NCI-H82 treated with DMSO at 0.1 percent for 48 hours (cell line): ENCODE measurements at regions not wholly inside any gene's neighbourhood (a gene's known extent, or its start where the extent isn't known, plus 50 kb on each side); places are given as distances from the start of the nearest gene placed in this dataset.

Source experiments
- DNase-seq: peaks from one replicate; lab custom pipeline; 2025; ENCODE audit not compliant: unreplicated experiment; lab: John Stamatoyannopoulos, UW

DNA sequence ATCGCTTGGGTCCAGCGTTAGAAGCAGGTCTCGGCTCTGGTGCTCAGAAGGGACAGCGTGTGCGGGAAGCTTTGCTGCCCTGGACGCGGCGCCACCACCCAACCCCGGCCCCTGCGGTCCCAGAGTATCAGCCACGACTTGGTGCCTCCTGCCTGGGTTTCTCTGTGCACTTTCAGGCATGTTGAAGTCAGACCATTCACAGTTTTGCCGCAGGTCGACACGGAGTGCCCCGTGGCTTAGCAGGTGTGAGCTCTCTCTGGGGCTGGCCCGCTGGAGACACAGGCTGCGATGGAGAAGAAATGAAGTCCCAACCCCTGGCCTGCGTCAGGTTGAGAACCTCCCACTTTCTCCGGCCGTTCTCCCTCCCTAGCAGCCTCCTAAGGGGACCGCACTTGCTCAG, 494.5 kb downstream of the BRD1 start:
- DNase-seq = no peak

DNA sequence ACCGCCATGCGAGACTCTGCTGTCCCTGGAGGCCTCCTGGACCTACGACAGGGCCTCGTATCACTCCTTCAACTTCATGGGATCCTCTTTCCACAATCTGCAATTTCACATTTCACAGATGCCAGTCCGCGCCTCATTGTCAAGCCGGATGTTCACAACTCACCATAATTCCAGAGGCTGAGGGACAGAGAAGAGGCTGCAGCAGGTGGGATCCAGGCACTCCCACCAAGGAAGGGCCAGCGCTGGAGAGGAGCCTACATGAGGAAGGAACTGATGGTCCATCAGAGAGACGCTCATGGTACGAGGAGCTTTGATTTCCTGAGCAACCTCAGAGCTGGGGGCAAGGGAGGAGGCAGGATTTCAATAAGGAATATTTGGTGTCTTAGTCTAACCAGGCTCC, 495.0 kb downstream of the BRD1 start:
- DNase-seq = no peak

DNA sequence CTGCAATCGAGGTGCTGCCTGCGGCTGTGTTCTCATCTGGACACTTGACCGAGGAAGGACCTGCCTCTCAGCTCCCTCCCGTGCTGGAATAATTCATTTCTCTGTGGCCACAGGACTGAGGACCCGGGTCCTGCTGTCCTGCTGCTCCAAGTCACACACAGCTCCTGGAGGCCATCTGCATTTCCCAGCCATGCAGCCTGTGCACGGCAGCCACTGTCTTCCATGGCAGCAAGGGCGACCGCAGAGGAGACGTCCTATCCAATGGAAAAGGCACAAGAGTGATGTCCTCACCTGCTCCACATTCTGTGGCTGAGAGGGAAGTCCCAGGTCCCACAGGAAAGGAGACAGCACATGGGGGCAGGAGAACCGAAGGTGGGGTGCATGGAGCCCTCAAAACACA, 495.8 kb downstream of the BRD1 start:
- DNase-seq = no peak

DNA sequence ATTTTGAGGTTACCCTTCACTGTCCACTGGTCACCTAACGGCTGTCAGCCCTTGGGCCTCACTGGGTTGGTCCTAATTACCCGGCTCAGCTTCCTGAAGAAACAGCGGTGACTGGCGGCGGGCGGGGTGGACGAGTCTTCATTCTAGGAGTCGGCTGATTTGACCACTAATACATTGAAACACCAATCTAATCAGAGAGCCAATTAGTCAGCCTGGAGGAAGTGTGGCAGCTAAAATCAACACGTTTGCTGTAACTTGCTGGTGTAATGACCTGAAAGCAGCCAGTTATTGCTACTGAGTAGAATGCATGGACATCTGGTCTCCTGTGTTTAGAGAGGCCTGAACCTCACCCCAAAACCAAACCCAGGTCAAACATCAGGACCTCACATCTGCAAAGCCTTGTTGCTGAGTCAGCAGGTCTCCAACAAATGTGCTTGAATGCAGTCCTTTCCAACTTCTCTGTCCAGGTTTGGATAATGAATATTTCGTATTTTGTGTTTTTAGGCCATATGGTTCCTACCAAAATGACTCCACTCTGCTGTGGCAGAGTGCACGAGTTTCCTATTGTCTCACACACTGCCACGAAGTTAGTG, 496.4 kb downstream of the BRD1 start:
- no peak for DNase-seq

DNA sequence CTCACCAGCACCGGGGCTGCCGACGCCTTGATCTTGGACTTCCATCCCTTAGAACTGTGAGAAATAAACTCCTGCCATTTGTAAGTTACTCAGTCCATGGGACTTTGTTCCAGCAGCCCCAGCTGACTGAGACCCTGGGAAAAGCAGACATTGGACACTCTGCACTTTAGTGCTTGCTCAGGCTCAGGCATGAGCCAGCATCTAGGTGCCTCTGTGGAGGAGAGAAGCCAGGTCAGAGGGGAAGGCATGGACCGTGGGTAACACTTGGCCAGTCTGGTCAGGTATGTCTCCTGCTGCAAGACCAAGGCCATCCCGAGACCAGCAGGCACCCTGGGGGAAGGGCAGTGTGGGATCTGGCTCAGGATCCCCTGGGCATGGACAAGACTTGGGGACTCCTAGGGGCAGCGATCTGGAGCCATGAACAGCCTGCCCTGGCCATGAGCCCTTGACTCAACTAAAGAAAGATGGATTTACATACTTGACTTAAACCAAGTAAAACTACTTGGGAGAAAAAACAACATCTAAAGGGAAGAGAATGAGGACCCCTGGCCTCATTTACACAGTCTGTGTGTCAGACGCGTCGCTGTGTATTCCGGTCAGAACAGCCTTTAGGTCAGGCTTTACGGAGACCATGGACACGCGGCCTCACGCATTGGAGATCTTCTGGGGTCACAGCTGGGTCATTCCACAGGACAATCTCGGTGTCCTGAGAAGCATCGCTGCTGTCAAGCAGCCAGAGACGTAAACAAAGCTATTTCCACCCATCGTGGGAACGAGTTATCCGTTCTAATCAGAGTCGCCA, 497.1 kb downstream of the BRD1 start:
- DNase-seq = no peak

DNA sequence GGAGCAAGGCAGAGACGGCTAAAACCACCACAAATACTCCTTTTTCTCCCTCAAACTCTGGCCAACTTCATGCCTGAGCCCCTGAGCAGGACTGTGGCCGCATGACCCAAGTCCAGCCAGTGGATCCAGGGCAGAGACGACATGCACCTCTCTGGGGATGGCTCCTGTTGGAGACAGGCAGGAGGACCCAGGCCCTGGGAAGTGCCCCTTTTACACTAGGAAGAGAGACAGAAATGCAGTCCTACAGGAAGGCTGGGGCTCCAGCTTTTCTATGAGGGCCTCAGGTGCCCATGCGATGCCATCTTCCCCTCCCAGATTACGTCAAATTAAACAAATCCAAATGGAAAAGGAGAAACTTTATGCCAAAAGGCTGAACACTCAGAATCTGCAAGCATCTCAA, 498.0 kb downstream of the BRD1 start:
- no peak for DNase-seq

DNA sequence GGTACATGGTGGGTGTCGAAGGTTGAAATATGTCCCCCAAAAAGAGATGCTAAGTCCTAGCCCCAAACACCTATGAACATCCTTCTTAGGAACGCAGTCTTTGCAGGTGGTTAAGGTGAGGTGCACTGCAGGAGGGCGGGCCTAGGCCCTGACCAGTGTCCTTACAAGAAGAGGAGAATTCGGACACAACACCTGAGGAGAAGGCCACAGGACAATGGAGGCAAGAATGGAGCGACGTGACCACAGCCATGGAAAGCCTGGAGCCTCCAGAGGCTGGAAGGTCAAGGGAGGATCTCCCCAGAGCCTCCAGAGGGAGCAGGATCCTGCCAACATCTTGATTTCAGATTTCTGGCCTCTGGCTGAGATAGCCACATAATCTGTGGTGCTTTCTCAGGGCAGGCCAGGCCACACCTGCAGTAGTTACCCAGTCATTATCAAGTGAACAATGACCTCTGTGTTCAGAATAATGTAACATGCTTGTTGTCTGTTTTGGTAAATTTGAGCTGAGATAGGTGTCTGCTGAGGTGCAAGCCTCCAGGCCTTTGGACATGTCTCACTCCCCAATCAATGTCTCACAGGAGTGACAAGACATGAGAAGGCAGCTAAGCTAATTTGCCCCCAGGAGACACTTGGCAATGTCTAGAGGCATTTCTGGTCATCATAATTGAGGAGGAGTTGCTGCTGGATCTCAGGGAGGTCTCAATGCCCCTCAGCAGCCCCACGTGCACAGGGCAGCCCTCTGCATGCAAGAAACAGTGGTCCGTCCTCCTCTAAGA, 498.9 kb downstream of the BRD1 start:
- no peak for DNase-seq

DNA sequence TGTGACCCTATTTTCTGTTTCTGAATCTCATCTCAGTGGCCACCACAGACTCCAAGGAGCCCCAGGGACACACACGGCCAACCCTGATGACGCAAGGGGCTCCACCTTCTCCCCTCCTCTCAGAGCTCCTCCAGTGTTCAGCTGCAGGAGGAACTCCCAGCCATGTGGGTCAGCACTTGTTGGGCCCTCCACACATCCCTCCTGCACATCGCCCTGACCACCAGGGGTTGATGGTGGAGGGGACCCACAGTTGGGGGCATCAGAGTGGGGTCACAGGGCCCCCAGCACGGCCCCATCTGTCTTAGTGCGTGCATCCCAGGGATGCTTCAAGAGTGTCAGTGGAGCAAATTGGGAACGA, 499.6 kb downstream of the BRD1 start:
- no peak for DNase-seq

DNA sequence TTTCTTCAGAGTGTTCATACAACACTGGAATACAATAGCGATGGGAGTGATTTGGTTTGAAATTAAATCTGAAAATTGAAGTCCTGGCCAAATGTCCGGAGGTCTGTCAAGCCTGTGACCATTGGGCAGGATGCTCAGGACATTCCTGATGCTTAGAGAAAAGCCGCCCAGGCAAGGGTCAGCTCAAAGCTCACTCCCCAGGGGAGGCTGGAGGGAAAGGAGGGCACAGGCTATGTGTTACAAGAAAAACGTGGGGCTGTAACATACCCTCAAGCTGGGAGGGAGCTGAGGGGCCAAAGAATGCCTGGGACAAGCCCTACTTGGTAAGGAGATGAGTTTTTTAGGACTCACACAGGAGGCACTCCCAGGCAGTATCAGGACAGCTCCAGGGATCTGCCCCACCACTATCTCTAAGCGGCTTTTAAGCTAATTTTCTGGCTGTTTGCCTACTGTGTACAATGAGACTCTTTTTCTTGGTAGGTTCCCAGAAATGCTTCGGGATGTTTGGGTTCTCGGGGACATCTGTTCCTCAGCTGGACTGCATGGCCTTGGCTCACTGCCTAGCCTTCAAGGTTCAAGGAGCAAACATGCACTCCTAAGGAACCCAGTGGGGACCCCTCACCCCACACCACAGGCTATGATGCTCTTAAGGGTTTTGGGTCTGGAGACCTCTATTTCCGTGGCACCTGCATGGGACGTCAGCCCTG, 500.1 kb downstream of the BRD1 start:
- DNase-seq = no peak

DNA sequence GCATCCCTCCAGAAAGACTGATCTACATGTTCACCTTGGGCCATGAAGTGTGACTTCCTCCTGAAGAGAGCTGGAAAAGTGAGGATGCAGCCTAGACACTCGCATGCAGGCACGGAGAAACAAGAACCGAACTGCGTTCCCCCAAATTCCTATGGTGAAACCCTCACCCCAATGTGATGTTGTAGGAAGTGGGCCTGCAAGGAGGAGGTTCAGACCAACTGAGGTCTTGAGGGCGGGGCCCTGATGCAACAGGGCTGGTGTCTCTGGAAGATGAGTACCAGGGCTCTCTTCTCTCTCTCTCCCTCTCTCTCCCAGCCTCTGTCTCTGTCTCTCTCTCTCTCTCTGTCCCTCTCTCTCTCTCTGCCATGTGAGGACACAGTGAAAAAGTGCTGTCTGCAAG, 501.1 kb downstream of the BRD1 start:
- no peak for DNase-seq

DNA sequence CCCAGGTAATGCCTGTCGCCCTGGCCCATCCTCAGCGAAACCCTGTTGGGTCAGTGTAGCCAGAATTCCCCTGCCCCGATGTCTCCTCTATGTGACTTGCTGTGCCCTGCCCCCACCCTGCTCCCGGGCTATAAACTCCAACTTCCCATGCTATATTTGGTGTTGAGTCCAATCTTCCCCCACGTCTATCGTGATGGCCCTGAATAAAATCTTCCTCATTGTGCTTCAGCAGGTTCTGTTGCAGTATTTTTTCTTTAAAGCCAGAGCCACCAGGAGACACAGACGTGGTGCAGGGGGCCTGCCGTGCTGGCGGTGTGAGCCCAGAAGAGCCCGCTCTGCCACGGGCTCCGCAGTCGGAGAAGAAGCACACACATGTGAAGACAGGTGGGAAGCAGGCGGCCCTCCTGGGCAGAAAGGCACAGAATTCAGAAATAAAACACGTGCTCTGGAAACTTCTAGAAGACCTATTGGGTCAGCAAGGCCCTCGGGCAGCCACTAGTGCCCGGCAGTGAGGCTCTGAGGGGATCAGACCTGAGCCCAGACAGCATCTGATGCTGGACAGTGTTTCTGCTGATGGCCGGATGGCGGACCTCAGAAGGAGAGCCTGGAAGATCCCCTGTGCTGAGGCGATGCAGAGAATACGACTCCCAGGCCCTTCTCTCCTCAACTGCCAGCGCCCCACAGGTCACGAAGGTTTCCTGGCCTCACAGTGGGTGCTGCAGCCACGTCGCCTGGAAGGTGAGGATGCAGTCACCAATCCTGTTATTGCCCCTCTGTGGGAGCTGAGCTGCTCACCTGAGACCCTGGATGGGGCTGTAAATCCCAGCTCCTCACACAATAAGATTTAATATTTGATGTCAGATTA, 501.9 kb downstream of the BRD1 start:
- no peak for DNase-seq

DNA sequence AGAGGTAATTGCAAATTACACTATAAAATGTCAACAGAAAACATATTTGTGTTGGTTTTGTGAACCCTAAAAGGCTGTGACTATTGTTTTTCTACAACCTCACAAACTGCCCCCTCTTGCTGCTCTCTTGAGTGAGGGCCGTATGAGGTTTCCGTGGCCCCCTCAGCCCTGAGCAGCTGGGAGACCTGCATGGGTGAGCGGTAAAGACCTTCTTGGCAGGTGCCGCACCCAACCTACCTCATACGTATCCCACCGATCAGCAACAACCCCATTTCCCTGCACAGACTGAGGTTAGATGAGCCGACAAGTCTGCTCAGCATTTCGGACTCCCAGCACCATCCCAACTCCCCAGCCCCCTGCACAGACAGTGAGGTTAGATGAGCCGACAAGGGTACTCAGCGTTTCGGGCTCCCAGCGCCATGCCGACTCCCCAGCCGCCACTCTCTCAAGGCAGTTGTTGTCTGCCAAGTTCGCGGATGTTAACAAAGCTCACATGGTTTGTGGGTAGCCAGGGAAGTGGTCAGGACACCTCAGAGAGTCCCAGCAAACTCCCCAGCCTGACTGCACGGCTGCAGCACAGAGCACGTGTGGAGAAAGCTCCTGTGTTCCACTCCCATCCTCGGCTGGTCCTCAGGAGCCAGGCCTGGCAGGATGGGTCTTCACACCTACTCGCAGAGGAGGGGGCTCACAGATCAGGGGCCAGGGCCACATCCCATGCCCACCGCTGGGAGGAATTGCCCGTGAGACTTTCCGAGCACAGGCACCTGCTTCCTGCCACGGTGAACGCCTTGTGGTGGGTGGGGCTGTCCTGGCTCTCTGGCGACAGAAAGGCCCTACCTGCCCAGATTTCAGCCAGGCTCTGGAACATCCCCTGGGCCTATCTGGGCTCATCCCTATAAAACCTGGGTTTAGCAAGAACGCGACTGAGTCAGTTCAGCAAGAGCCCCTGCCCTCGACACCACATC, 502.9 kb downstream of the BRD1 start:
- no peak for DNase-seq

DNA sequence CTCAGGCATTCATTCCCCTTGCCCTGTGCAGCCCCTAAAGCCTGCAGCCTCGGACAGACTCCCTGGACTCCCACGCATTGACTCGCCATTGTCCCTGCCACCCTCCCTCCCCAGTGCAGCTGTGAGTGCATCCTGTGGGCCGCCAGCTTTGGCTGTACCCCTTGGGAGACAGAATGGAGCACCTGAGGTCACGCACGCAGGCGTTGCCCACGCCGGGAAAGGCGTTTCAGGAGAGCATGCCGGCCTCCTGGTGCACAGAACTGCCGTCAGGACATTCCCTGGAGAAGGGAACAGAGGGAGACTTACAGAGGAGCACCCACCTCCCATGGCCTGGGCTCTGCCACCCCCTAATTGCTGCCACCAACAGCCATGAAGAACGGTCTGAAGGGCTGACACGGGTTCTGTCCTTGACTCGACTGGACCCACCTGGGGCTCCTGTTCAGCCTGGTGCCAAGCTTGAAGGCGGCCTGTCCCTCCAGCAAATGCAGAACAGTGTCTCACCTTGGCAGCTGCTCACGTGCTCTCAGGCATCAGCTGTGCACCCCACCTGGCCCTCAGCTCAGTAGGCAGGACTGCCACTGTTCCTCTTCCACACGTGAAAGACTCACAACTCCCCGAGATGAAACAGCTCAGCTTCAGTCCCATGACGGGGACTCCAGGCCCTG, 503.8 kb downstream of the BRD1 start:
- no peak for DNase-seq

DNA sequence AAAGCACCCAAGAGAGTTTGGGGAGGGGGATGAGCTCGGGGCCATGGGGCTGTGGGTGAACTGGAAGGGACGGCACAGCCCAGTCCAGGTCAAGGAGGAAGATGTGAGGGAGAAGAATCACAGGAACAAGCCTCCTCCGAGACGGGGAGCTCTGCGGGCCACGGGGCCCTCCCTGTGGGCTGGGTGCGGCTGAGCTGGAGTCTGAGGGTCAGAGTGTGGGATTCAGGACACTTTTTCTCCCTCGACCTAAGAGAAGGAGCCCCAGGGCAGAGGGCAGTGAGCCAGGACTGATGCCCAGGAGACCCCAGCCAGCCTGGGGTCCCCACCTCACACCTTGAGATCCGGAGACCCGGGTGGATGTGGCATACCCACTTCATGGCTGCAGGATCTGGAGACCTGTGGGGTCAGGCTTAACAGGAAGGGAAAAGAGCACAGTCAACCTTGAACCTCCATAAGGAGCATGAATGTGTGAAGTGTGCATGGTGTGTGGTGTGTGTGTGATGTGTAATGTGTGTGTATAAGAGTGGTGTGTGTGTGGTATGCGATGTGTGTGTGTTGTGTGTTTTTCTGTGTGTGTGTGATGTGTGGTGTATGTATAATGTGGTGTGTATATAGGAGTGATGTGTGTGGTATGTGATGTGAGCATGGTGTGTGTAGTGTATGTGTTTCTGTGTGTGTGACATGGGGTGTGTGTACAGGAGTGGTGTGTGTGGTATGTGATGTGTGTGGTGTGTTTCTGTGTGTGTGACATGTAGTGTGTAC, 504.6 kb downstream of the BRD1 start:
- DNase-seq = no peak

DNA sequence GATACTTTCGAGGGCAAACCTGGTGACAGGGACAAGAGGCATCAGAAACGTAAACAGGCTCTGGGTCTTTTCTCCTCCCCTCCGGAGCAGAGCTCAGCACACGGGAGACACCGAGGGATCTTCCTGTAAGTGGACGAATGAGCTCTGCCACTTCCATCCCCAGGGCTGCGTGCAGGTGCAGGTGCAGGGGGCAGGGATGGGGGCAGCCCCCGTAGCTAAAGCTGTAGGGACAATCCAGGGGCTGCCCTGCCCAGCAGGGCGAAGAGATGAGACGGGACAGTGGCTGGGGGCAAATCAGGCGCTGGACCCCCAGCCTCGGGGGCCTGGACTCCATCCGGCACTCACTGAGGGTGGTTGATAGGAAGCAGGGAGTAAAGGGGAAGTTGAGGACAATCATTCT, 505.4 kb downstream of the BRD1 start:
- no peak for DNase-seq

DNA sequence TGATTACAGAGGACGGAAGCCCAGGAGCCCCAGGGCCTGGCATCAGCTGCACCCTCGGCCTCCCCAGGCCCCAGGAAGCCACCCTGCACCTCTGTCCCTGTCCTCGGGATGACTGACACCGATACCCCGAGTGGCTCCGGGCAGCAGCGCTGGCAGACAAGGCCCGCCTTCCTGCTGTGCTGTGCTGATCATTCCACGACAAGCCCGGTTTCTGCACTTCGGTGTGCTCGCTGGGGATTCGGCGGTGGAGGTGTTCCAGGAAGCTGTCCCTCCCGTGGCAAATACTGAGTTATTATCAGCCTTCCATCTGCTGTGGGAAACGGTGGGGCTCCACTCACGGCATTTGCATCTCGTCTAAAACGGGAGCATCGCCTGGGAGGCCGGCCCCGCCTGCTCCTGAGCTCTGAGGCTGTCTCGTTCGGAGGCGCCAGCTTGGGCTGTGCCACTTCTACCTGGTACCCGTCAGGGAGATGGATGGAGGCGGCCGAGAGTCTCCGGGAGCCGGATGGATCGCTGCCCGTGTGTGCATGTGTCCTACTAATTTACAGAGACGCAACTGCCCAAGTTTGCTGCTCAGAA, 506.1 kb downstream of the BRD1 start:
- no peak for DNase-seq

DNA sequence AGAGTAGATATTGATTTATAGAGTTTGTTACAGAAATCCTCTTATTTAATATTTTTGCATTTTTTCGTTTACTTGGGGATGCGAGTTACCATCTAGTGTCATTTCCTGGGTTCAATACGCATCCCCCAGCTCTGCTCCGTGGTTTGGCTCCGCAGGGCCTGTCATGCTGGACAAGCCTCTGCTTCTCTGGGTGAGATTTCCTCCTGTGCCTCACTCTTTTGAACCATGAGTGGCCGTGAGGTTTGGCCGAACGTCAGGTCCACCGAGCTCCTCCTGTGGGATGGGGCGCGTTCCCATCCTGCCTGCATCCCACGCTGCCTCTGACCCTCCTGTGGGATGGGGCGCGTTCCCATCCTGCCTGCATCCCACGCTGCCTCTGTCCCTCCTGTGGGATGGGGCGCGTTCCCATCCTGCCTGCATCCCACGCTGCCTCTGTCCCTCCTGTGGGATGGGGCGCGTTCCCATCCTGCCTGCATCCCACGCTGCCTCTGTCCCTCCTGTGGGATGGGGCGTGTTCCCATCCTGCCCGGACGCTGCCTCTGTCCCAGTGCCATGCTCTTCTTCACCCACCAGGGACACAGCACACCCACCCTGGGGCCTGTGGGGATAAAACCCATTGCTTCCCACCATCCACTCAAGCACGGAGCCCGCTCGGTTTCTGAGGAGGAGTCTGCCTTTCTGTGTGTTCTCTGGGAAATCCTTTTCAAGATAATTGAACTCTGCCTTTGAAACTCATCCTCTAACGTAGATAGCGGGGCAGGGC, 506.8 kb downstream of the BRD1 start:
- no peak for DNase-seq
